HG03460 (cell line): ENCODE measurements at regions not wholly inside any gene's neighbourhood (a gene's known extent, or its start where the extent isn't known, plus 50 kb on each side); places are given as distances from the start of the nearest gene placed in this dataset.
"Not testable (repeated sequence)": the region's sequence is repeated elsewhere in the genome, so short reads cannot be mapped to it uniquely, and the experiment has no call there.

Source experiments
- ATAC-seq: cut with Tn5 transposase; IDR thresholded peaks from one replicate; pipeline ENCODE4 v1.9.1; 2021; ENCODE audit not compliant: unreplicated experiment

DNA sequence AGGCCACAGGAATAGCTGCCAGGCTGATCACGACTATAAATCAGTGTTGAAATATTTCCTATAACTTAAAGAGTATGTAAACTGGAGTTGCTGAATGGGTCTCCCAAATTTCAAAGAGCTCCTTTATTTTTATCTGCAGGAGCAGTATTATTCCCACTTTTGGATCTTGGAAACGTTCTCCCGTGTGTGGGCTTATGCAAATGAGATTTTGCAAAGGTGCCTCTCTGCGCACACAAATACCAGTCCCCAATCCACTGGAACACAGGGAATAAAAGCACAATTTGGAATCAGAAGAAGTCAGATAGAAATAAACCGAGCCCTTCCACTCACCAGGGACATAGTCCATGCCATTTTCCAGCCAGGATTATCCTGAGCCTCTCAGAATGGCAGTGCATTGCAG is 350.2 kb upstream of the CELF2 start:
- ATAC-seq = no peak

DNA sequence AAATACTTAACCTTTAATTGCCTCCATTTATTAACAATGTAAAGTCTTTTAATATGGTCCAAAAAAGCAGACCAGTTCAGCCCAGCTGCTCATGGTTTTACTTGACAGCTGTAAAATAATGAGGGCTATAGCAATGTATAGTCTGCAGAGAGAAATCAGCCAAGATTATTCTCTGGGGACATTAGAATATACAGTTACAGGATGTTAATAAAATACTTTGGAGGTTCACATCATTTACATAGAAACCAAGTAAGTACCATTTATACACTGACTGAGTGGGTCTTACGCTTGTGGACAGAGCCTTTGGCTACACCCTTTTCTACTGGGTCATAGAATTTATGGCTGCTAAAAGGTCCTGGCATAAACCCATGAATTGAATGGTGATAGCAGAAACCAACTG is 340.7 kb upstream of the CELF2 start:
- ATAC-seq = no peak

DNA sequence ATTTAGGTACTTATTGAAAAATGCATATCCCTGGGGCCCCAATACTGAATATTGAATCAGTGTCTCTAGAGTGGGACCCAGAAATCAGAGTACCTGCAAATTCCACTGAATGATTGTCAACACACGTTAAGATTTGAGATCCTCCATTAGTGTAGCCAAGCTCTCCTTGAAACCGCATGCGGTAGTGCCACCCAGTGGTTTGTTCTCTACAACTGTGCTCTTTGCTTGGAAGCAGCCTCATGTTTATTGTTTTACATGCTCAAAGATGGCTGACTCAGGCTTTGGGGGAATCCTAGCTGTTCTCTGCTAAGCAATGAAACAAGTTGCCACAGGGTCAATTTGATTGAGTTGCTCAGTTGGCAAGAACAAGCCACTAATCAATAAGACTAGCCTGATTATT is 340.2 kb upstream of the CELF2 start:
- peak; percentile 68 for ATAC-seq

DNA sequence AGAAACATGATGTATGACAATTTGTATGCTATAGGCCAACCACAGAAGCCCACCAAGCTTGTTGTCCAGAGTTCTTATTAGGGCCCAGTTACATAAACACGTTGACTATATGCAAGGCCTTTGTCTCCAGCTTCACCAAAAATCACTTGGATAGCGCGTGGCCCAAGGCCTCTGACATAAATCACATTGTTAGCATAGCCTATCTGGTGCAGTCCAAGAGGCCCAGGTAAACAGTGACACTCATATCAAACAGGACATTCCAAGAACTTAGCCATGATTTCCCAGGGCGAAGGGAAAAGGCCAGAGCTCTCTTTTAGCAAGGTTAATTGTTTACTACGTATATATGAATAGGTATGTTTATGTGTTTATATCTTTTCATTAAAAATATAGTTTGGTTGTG is 337.2 kb upstream of the CELF2 start:
- no peak for ATAC-seq

DNA sequence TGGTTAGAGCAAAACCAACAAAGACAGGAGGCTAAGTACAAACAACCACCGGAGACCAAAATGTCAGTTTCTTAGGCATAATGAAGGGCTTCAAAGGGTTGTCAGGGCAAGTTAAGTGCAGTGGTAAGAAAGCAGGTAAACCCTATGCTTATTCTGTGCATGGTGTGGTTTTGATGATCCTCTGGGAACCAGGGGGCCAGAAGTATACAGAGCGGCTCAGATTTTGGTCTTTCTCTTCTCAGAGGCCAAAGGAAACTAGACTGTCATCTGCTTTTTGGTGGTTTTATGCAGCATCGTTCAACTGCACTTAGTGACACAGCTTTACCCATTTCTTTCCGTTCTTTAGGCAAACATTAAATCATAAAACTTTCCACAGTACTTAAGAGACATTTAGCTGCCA is 332.7 kb upstream of the CELF2 start:
- ATAC-seq = no peak

DNA sequence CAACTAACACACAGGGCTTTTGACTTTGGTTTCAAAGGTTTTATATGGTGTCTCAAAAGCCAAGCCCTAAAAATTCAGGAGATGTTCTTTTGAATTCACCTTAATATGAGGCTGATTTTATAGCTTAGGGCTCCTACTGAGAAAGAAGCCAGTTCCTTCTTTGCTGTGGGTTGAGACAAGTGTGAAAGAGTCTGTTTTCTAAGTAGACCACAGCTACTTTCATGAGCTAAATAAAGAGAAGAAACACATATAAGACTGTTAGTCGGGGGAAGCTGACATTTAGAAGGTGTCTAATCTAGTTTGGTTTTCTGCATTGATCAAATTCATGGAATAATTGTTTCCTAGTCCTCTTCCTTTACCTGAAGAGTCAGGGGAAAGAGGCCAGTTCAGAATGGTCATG is 332.1 kb upstream of the CELF2 start:
- no peak for ATAC-seq

DNA sequence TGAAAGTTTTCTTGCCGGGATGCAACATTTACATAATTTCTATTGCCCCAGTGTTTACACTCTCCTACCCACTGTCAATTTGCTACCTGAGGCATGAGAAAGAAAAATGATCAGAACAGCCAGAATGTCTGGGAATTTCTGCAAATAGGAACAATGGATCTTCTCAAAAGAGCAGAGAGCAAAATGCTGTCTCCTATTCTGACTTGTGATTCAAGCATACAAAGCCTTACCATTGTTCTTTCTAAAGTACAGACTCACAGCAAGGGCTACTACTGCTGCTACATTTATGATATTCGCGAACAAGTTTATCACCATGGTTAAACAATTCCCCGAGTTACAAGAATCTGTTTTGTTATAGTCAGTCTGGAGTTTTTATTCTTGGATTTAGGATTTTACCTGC is 329.9 kb upstream of the CELF2 start:
- ATAC-seq = no peak

DNA sequence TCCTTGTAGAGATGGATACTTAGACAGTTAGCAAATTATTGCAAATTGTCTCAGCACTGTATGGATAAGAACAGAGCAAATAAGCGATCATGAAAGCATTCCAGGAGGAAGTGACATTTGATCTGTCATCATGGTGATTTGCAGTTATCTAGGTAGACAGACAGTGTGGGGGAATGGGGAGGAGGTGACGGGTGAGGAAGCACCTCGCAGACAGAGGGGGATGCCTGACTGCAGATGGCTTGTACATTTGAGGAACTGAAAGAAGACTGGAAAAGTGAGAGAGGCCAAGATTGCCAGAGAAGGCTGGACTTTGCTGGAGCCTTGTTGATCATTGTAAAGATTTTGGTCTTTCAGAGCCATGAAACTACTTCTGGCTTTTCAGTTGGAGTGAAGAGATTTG is 318.2 kb upstream of the CELF2 start:
- no peak for ATAC-seq

DNA sequence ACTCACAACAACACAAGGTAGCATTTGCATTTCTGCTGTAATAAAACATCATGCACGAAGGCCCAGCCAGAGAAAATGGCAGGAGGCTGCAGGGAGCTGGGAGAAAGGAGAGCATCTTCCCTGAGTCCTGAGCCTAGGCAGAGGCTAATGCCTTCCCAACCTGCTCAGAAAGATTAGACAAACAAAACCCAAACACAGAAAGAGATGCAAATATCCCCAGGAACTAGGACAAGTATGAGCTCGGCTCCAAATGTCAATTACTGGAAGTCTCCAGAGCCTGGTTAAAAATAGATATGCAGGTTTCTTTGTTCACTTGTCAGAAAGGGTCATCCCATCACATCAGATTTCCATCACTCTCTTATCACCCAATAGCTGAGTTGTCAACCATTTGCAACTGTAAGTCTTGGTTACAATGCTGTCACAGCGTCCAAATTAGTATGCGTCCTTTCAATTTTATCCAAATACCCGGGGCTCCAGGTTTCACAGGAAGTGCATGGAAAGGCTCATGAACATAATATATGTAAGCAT is 316.5 kb upstream of the CELF2 start:
- ATAC-seq = no peak

DNA sequence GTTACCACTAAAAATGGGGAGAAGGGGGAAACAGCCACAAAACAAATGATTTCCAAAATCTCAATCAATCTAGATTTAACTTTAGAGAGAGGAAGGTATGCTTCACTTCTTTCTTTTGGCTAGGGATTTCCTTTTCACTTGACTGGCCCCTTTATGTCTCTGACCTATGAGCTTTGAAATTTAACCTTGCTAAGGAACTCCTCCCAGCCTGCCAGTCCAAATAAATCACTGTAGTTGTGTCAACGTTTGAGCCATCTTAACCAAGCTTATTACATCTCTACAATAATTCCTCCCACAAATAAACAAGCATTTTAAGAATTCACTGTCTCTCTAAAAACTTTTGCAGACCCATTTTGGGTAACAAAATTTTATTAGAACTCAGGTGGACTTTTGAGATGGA is 315.5 kb upstream of the CELF2 start:
- no peak for ATAC-seq

DNA sequence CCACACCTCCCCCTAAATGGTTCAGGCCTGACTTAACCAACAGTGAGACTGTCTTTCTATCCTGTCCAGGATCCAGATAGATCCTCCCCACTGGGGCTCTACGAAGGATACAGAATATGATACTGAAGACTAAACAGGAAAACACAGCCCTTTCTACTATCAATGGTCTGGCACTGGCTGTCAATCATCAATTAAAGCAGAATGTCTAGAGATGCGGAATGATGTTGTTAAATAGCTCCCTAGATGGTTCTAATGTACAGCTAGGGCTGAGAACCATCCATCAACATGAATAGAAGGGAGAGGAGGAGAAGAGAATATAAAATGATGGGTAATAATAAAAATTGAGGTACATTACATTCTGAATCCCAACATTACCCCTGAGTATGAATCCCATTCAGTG is 314.3 kb upstream of the CELF2 start:
- ATAC-seq = no peak

DNA sequence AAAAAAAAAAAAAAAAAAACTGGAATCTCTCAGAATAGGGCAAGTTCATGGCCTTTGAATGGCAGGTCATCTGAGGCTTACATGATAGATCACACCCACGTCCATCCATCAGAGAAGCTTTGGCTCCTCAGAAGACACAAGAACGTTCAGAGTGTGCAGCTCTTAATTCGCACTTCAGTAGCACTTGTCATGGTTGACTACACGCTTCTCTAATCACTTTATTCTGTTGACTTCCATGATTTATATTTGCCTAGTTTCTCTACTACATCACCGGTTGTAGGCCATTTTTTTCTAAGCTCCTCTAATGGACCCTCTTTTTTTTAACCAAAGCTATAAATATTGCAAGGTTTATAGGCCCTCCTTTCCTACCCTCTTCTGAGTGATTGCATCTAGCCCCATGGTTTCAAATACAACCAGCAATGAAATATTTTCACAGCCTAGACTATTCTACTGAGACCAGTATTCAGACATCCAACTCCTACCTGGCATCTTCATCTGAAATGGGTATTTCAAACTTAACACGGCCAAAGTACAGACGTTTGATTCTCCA is 305.4 kb upstream of the CELF2 start:
- no peak for ATAC-seq

DNA sequence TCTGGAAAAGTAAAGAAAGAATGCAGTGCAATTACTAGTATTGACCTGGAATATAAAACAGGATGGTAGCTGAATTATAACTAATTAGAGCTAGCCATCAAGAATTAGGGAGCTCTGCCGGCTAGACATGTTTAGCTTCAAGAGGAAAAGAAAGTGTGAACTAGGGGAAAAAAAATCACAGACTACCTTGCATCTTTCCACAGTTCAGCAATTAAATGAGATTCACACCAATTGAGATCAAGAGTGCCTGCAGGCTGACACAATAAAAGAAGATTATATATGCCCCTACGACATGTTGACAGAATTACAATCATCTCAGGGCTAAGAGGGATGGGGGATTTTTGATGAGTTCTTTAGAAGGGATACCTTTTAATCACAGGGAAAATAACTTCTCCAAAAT is 303.3 kb upstream of the CELF2 start:
- no peak for ATAC-seq

DNA sequence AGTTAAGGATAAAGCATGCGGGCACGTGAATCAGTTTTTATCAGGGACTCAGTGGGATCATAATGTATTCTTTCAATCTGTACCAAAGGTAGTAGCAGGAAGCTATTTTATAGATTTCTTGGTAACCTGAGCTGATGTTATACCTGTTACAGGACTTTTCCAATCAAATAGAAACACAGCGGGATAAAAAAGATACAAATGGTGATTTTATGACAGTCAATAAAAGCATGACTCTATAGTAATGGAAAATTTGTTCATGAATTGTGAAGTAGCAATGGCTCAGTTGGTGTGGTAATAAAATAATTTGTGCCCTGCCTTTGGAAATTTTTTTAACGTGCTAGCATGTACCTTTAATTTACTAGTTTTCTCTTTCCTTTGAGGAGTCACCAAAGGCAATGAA is 300.7 kb upstream of the CELF2 start:
- ATAC-seq = no peak

DNA sequence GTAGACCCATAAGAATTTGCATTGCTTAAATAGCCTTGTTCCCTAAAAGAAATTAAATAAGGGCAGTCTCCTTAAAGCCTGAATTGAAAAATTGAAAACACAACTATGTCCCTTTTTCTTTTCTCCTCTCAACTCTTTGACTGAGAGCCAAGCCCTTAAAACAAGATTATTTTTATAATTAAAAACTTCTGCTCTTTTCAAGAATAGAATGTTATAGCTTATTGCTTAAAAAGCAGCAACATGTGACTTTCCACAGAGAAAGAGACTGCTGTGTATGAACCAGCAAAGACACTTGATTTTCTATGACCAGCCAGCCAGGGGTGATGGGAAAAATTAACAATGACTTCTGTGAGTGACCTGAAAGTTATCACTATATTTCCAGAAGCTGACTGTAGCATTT is 295.2 kb upstream of the CELF2 start:
- no peak for ATAC-seq

DNA sequence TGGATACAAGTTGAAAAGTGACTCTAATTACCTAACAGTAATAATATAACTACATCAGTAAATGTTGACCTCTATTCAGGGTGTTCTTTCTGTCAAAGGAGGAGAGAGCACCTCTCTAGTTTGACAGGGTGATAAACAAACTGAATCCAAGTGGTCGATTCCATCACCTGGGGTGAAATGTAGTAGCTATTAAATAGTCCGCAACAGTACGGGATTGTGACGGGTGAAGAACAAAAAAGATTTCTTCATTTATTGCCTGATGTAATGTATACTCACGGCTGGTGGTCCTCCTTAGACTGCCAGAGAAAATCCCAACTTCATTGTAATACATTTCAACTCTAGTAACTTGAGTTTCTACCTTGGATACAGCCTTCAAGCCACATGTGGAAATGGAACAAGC is 292.5 kb upstream of the CELF2 start:
- no peak for ATAC-seq

DNA sequence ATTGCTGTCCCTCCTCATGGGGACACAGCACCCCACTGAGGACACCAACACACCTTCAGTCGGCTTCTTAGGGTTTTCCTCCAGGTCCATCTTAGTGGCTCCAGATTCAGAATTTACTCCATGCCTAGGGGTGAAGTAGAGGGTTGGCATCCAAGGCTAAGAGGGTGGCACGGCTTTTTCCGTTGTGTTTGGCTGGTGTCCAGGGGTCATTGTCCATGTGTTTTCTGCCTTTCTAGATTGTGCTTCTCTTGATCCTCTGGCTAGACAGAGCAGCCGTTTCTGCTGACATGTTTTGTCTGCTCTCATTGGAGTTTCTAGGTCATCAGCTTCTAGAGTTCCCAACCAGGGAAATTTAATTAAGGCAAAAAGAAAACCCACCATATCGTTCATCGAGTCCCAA is 291.6 kb upstream of the CELF2 start:
- no peak for ATAC-seq

DNA sequence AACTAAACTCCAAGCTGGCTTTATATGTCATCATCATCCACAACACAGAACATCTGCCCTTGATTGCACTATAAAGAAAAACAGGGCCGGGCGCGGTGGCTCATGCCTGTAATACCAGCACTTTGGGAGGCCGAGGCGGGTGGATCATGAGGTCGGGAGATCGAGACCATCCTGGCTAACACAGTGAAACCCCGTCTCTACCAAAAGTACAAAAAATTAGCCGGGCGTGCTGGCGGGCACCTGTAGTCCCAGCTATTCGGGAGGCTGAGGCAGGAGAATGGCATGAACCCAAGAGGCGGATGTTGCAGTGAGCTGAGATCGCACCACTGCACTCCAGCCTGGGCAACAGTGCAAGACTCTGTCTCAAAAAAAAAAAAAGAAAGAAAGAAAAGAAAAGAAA is 290.3 kb upstream of the CELF2 start:
- ATAC-seq = not testable (repeated sequence)

DNA sequence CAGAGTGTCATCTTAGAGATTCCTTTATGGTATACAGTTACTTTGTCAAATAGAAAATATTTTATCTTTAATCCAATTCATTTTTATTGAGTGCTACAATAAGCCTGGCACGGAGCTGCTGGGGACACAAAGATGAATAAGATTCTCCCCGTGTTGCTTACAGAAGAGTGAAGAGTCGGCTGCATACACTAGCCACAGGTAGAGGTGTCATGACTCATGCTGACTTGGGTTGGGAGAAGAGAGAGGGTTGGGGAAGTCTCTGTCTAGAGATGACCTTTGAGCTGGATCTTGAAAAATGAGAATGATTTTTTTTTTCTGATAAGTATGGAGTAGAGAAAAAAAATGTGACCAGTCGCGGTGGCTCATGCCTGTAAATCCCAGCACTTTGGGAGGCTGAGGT is 289.9 kb upstream of the CELF2 start:
- no peak for ATAC-seq

DNA sequence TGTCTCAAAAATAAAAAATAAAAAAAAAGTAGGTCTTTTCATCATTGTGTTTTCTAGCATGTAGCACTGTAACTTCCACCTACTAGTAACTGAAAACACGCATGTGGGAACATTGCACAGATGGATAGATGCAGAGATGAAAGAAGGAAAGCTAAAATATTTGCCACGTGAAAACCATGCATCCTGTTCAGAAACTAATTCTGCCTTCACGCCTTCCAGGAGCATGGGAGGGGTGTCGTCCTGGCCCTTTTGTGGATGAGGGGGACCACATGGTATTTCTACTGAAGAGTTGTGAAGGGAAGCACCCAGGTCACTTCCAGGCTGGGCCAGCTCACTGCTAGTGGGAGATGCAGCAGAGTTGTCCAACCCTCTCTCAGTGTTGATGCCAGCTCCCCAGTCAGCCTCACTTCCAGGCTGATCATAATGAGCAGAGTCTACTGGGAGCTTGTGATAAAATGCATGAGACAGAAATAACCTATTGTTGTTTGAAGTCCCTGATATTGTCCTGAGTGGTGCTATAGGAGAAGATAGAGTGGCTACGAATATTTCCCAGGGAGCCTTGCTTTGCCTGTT is 287.1 kb upstream of the CELF2 start:
- no peak for ATAC-seq

DNA sequence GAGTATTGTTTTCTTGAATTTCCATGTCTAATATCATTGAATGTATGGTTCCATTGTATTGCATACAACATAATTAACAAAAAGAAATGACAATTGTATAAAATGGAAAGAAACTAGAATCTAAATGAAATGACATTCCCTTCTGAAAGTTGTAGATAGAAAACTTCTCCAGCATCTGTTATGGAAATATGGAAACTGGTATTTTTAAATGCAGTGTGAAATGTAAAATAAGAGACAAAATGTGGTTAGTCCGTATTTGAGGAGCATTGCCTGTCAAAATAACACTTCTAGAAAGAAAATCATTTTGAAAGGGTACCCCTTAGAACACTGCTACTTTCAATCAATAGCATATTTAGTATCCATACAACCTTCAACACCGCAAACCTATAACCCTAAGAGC is 286.3 kb upstream of the CELF2 start:
- no peak for ATAC-seq

DNA sequence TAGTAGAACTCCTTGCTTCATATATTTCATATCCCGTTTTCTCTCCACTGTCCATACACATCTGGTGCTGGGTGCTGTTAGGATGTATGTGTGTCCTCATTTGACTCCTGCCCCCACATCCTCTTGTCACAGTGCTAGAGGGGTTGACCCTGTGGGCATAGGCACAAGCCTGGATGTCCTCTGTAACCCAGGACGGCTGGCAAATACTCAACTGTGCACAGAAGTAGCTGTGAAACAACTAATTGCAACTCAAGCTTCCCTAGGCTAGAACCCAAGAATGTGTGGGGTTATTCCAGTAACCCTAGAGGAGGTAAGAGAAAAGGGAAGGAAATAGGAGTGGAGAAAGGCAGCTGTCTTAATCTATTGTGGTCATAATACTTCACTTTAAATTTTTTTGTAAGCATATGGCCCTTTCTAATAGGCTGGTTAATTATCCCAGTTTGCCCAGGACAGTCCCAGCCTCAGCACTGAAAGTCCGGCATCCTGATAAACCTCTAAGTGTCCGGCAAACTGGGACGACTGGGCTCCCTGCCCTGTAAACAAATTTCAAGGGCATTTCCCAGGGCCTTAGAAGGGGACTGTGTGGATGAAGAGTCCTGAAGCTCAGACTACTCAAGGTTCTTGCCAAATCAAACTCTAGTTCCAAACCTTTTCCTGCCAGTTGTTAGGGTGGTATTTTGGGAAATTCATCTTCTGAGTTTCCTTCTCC is 283.2 kb upstream of the CELF2 start:
- no peak for ATAC-seq

DNA sequence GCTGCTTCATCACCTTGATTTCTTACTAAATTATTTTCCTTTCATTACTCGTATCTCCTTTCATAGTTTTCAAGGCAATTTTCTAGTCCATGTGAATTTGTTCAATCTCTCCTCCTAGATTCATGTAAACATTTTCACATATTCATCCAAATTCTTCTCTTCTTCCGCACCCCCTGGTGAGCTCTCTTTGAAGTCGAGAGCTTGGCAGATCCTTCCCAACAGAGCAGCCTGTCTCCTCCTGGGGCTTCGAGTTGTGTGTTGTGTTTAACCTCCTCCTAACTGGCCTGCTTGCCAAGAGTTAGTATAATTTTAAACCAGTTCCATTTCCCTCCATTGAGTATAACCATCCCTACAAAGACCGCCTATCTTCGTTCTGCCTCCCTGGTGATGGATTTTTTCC is 272.4 kb upstream of the CELF2 start:
- no peak for ATAC-seq
